DOHH2 (cell line): ENCODE measurements at regions not wholly inside any gene's neighbourhood (a gene's known extent, or its start where the extent isn't known, plus 50 kb on each side); places are given as distances from the start of the nearest gene placed in this dataset.

Experiments
- H3F3A ChIP-seq: fragments of 200-600 bp; sonication (generic), shearing (Covaris generic); 2 replicates; pipeline ENCODE4 v1.6.0; 2016; ENCODE audit warnings: antibody characterized with exemption, mild to moderate bottlenecking; ENCODE audit not compliant: control insufficient read depth, insufficient read depth
- H3K27ac ChIP-seq: fragments of 200-600 bp; sonication (generic); 2 replicates; pipeline ENCODE4 v1.5.1; 2014; ENCODE audit warnings: low read depth, mild to moderate bottlenecking, low read length, moderate library complexity
- H3K27me3 ChIP-seq: fragments of 200-600 bp; sonication (generic); 2 replicates; pipeline ENCODE4 v1.6.1; 2014; ENCODE audit warnings: mild to moderate bottlenecking, low read length, mixed read lengths; ENCODE audit not compliant: control insufficient read depth
- H3K36me3 ChIP-seq: fragments of 200-600 bp; sonication (generic); 2 replicates; pipeline ENCODE4 v1.6.1; 2014; ENCODE audit warnings: mild to moderate bottlenecking, low read length, moderate library complexity, mixed read lengths; ENCODE audit not compliant: control insufficient read depth
- H3K4me1 ChIP-seq: fragments of 200-600 bp; sonication (generic); 2 replicates; pipeline ENCODE4 v1.6.1; 2014; ENCODE audit warnings: mild to moderate bottlenecking, low read length, mixed read lengths; ENCODE audit not compliant: control insufficient read depth
- H3K4me2 ChIP-seq: fragments of 200-600 bp; sonication (generic); 2 replicates; pipeline ENCODE4 v1.6.0; 2014; ENCODE audit warnings: mild to moderate bottlenecking, low read length, moderate library complexity
- H3K4me3 ChIP-seq: fragments of 200-600 bp; sonication (generic); 2 replicates; pipeline ENCODE4 v1.5.1; 2014; ENCODE audit warnings: mild to moderate bottlenecking, low read length, mixed read lengths
- H3K79me2 ChIP-seq: fragments of 200-600 bp; sonication (generic); 2 replicates; pipeline ENCODE4 v1.6.1; 2014; ENCODE audit warnings: mild to moderate bottlenecking, low read length, mixed read lengths; ENCODE audit not compliant: control insufficient read depth
- H3K9me2 ChIP-seq: fragments of 200-600 bp; sonication (generic); replicated peaks from 2 replicates; pipeline ENCODE4 v1.6.1; 2014; ENCODE audit warnings: mild to moderate bottlenecking, low read length, mixed read lengths; ENCODE audit not compliant: control insufficient read depth
- H3K9me3 ChIP-seq: fragments of 200-600 bp; sonication (generic); 2 replicates; pipeline ENCODE4 v1.6.1; 2014; ENCODE audit warnings: antibody characterized with exemption, low read length, mixed read lengths; ENCODE audit not compliant: control insufficient read depth, insufficient read depth
- H4K20me1 ChIP-seq: fragments of 200-600 bp; sonication (generic); 2 replicates; pipeline ENCODE4 v1.6.0; 2014; ENCODE audit warnings: low read depth, mild to moderate bottlenecking, antibody characterized with exemption, low read length, moderate library complexity; ENCODE audit not compliant: control insufficient read depth, insufficient read depth
- EZH2phosphoT487 ChIP-seq: fragments of 200-600 bp; sonication (generic); IDR thresholded peaks from 2 replicates; pipeline ENCODE4 v1.6.1; 2017; ENCODE audit warnings: borderline replicate concordance, mild to moderate bottlenecking, antibody characterized with exemption, low read length, moderate library complexity, mixed read lengths
- TF ChIP-seq, protein P1 (sequence below): fragments of 200-600 bp; sonication (generic); IDR thresholded peaks from one replicate; pipeline ENCODE4 v1.5.1; 2014; ENCODE audit warnings: antibody characterized with exemption, mild to moderate bottlenecking, low read depth, low read length; ENCODE audit not compliant: poor library complexity, severe bottlenecking

DNA sequence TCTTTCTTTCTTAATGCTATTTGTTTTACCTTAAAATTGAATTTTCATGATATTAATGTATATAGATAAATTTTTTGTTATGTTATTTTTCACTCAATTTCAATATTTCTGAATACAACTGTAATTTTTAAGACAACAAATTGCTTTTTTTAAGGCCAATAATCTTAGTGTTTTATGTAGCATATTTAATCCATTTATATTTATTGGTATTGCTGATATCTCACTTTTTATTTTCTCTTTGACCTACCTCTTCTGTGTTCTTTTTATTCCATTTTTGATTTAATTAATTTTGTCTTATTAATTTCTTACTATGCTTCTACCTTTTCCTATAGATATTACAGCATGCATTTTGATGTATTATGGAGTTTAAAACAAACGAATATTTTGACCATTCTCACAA lies 460.1 kb upstream of the AGA start:
- no peaks in the 10 kb centered on the region for H3K36me3 ChIP-seq
- H3K4me2 ChIP-seq: no peak overlapping the region
- no peak overlapping the region for H3K4me3 ChIP-seq
- H3K79me2 ChIP-seq: no peaks in the 10 kb centered on the region
- H3K27ac ChIP-seq: no peak overlapping the region
- H4K20me1 ChIP-seq: no peaks in the 10 kb centered on the region
- peaks cover 3% of the 10 kb centered on the region; the same call in 1 of the 2 replicates for H3K9me3 ChIP-seq
- no peaks in the 10 kb centered on the region for H3K27me3 ChIP-seq
- H3F3A ChIP-seq: no peaks in the 10 kb centered on the region
- H3K4me1 ChIP-seq: no peaks in the 10 kb centered on the region
- no peaks in the 10 kb centered on the region for H3K9me2 ChIP-seq
- TF ChIP-seq, protein P1, sequence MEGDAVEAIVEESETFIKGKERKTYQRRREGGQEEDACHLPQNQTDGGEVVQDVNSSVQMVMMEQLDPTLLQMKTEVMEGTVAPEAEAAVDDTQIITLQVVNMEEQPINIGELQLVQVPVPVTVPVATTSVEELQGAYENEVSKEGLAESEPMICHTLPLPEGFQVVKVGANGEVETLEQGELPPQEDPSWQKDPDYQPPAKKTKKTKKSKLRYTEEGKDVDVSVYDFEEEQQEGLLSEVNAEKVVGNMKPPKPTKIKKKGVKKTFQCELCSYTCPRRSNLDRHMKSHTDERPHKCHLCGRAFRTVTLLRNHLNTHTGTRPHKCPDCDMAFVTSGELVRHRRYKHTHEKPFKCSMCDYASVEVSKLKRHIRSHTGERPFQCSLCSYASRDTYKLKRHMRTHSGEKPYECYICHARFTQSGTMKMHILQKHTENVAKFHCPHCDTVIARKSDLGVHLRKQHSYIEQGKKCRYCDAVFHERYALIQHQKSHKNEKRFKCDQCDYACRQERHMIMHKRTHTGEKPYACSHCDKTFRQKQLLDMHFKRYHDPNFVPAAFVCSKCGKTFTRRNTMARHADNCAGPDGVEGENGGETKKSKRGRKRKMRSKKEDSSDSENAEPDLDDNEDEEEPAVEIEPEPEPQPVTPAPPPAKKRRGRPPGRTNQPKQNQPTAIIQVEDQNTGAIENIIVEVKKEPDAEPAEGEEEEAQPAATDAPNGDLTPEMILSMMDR: no peak
- no peak for TF ChIP-seq EZH2phosphoT487

DNA sequence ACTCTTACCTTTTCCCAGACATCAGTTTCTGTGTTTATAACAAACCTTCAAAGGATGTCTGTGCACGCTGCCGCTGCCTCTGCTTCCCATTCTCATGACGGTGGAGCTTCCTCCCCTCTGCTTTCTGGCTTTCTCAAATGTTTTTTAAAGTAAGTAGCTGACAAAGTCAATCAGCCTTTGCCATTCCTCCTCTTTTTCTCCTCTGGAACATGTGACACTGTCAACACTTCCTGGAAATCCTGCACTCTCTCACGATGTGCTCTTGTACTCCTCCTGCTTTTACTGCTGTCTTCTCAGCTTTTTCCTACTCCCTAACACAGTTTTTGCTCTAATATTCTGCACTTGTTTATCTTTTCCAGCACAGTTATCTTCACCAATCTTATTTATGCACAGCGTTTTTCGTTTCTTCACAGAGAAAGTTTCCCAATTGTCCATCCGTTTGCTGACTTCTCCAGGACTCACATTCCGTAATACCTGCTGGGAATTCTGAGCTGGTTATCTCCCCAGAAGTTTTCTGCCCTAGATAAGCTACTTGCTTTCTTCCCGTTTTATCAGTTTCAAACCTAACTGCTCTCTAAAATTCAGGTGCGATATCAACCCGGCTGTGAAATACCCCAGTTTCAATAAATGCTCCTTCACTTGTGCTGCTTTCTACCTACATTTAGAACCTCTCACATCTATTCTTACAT lies 465.6 kb upstream of the AGA start:
- H3K4me2 ChIP-seq: no peak overlapping the region
- no peaks in the 10 kb centered on the region for H3K9me2 ChIP-seq
- no peak overlapping the region for H3K27ac ChIP-seq
- no peaks in the 10 kb centered on the region for H3K36me3 ChIP-seq
- no peaks in the 10 kb centered on the region for H3F3A ChIP-seq
- H3K9me3 ChIP-seq: no peaks in the 10 kb centered on the region
- H4K20me1 ChIP-seq: no peaks in the 10 kb centered on the region
- TF ChIP-seq EZH2phosphoT487: no peak
- TF ChIP-seq, protein P1: no peak
- no peaks in the 10 kb centered on the region for H3K79me2 ChIP-seq
- no peak overlapping the region for H3K4me3 ChIP-seq
- H3K27me3 ChIP-seq: no peaks in the 10 kb centered on the region
- no peaks in the 10 kb centered on the region for H3K4me1 ChIP-seq

DNA sequence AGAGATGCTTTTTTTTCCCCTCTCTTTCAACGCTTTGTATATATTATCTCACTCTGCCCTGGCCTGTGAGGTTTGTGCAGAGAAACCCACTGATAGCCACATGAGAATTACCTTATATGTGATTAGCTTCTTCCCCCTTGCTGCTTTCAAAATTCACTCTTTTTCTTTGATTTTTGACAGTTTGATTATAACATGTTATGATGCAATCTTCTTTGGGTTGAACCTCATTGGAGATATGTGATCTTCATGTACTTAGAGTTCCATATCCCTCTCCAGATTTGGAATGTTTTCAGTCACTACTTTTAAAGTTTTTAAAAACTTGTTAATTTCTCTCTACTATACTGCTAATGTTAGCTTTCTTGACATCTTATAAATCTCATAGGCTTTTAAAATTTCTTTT lies 479.5 kb upstream of the AGA start:
- Histone ChIP-seq H3K4me2 (no peak overlapping the region), H3K9me2 (no peaks in the 10 kb centered on the region), H3K27ac (no peak overlapping the region), H3K9me3 (no peaks in the 10 kb centered on the region), H3K4me1 (no peaks in the 10 kb centered on the region), H3F3A (no peaks in the 10 kb centered on the region), H3K27me3 (no peaks in the 10 kb centered on the region), H3K4me3 (no peak overlapping the region), H3K79me2 (no peaks in the 10 kb centered on the region), H4K20me1 (no peaks in the 10 kb centered on the region), H3K36me3 (no peaks in the 10 kb centered on the region)
- TF ChIP-seq, protein P1: no peak
- no peak for TF ChIP-seq EZH2phosphoT487
